SK-N-DZ (cell line): ENCODE measurements at regions not wholly inside any gene's neighbourhood (a gene's known extent, or its start where the extent isn't known, plus 50 kb on each side); places are given as distances from the start of the nearest gene placed in this dataset.

Experiments used
- DNase-seq: peaks from one replicate; pipeline ENCODE4 v3.0.0-alpha.2; 2015; ENCODE audit warnings: low spot score

DNA sequence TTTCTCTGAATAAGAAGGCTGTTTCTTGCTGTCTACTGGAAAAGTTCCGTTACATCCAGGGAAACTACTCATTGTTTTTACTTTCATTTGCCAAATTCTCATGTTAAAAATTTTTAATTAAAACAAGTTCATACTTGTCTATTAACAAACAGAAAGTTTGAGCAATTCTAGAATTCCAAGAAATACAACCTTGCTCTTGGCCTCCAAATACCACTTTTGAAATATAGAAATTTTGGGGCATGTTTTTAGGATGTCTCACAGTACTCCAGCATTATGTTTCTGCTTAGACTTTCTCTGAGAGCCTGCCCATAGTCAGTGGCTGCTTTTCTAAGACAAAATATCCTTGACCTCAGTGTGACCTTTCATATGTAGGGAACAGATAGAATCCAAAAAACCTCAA lies 228.7 kb upstream of the RND3 start:
- DNase-seq, result no peak

DNA sequence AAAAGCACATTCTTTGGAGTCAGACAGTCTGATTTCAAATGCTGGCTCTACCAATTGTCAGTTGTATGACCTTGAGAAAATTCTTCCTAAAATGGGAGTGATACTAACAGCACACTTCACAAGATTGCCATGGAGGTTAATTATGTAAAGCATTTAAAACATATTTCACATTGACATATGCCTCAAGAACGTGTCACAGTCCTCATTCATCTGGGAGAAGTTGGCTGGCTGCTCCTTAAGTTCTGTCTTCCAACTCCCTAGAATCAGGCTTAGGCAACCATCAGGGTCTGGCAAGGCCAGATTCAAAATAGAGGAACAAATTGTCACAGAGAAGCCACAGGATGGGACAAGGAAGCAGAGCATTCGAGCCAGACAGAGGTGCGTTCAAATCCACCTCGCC lies 228.0 kb upstream of the RND3 start:
- no peak for DNase-seq

DNA sequence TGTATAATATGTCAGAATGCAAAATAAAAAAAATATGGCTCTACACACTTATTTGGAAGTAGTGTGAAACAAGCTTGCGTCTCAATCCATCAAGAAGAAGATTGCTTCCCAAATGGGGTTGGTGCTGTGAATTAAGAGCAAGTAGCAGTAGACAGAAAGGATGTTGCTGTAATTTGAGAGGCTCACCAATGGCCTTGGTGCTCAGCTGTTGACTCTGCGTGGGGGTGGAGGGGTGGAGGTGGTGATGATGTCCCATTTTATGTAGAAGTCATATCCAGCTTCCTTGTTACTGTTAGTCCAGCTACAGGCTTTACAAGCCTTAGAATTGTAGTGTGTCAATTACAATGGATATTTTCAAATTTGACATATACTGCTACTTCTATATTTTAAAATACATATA lies 223.4 kb upstream of the RND3 start:
- DNase-seq, result no peak

DNA sequence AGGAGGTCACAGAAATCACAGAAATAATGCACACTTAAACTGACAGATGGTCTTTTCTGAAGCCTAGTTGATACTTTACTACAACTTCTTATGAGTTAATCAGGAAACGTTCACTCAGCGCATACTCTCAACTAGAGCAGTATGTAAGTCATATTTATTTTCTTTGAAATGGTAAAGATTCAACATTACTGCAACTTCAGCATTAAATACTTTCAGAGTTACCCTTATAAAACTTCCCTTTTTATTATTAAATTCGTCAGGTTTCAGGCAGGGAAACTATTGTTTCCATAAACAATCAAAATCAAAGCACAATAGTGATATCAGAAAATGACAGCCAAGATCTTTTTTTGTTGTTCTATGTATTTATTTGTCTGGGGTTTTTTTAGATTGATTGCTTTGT lies 222.6 kb upstream of the RND3 start:
- DNase-seq, result no peak

DNA sequence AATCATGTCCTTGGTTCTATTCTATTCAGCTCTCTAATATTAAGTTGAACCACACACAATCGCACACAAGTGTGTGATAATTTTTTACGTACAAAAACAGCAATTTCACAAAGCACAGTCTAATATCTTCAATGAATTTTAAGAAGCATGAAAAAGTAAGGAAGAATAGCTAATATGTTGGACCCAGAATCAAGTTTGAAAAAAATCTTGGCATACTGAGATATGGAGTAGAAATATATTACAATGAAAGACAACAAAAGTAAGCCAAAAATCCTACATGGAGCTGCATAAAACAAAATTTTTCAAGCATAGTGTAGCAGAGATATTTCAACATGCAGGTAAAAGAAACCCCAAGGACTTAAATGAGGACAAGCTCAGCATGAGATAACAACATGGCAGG lies 219.1 kb upstream of the RND3 start:
- DNase-seq, result no peak

DNA sequence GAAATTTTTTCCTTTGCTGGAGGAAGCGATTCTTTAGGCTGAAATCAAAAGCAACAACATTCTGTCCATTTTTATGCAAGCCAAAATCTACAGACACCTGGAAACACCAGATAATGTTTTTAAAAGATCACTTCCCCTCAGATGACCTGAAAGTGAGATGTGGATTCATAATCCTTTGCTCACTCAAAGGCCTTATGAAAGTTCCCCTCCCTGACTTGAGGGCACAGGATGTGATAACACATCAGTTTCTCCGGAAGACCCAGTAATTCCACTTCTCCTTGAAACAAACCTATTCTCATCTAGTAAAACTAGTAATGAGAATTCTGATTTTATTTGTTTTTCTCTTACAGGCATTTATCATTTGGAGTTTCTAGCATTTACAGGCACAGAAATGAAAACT lies 218.3 kb upstream of the RND3 start:
- no peak for DNase-seq

DNA sequence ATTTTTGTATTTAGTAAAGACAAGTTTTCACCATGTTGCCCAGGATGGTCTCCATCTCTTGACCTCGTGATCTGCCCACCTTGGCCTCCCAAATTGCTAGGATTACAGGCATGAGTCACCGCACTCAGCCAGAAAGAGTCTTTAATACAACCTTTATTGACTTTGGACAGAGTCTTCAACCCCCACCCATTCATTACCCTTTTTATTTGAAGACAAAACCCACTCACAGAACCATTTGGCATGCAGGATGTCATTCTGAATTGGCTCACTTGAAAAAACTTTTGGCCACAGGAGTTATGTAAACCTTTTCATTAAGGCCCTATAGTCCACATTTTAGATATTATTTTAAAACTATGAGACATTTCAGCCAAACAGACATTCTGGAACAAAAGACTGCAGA lies 217.9 kb upstream of the RND3 start:
- no peak for DNase-seq

DNA sequence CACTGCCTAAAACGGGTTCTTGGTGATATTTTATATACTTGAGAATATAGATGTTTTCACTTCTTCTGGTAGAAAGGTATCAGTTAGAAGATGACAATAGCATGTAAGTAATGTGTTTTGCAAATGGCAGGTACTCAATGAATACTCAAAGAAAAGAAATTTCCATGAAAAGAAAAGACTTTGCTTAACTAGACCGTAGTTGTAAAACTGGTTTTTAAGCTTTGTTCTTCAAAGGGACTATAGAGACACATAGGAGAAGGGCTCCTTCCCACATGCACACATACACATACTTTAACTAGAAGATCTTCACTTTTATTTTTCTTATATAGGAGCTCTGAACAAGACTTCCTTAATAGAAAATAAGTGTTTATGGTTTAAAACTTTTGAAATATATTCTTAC lies 215.3 kb upstream of the RND3 start:
- no peak for DNase-seq

DNA sequence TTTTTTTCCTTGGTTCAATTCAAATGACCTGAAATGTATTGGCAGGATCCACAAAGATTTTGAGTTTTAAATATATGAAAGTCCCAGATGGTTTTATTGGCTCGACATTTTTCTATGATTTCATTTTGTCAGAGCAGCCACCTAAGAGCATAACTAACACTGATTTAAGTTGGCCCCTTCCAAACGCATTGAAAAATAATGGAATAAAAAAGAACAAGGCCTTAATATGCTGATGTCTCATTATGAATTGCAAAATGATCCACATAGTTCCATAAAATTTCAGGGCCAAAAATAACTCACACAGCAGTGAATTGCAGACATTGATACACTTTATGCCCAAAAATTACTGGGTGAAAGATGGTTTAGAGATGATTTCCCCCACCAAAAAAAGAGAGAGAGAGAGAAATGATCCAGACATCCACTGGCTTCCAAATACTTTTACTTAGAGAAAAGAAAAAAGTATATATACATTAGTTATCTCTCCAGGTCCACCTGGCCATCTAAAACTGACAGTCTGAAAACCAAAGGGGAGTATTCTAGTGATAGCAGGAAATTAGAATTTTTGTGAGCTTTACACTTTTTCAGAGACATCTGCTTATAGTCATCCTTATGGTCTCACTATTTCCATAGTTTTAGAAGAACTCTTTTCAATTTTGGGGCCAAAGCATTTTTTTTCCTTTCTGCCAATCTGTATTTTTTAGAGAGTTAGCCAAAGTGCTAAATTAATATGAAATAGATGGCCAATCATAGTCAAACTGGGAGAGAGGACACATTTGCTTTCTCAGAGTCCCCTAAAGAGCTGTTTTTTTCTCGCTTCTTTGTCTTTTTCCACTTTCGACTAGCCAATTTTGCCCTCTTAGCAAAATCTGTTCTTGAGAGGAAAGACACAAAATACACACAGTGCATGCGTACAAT lies 213.5 kb upstream of the RND3 start:
- DNase-seq, result no peak

DNA sequence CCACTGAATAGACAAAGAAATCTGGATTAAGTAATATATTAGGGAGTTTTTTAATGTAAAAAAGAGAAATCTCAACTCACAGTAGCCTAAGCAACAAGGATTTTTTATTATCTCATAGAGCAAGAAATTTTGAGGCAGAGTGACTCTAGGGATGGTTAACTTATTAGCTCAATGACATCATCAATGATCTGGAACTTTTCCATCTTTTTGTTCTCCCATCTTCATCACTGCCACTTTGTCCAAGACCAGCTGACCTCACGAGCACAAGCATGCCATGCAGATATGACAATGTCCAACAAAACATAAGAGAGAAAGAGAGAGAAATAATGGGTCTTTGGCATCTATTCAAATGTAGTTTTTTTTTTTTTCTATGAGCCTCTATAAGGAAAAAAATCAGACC lies 211.8 kb upstream of the RND3 start:
- no peak for DNase-seq

DNA sequence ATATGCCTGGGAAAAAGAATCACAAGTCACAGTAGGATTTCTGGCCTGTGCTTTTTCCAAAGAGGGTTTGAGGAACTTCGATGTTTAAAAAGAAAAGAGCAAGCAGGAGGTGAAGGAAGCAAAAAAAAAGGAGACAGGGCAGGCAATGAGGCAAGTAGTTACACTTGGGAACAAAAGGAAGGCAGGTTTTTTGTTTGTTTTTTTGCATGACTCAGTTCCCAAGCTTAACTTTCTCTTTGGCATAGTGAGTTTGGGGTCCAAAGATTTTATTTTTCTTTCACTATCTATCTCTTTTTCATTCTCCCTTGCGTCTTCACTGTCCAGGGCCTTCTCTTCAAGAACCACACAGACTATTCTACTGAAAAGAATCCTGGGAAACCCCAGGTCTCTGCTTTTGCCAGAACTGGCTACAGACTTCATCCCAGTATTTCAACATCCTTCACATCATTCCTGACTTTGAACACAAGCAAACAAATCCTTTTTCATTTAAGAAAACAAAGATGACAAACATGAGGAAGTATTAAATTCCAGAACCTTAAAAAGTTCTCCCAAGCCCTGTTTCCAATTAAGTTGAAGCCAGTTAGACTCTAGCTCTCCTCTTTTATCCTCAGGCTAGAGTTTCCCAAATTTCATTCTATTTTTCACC lies 210.7 kb upstream of the RND3 start:
- DNase-seq, result no peak

DNA sequence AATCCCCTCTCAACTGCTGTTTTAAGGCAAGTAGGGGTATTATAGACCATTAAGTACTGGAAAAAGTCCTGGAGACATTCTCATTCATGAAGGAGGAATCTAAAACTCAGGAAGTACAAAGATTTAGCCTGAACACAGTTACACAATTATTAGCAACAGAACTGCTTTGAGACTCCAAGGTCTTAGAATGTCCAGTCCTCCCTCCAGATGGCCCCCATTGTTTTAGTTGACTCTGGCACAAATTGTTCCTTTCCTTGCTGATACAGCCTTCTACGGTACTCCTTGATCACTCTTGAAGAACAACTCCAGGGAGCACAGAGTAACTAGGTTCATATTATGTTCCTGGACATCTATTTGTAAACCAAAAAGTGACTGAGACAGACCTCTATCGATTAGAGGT lies 210.1 kb upstream of the RND3 start:
- DNase-seq, result no peak

DNA sequence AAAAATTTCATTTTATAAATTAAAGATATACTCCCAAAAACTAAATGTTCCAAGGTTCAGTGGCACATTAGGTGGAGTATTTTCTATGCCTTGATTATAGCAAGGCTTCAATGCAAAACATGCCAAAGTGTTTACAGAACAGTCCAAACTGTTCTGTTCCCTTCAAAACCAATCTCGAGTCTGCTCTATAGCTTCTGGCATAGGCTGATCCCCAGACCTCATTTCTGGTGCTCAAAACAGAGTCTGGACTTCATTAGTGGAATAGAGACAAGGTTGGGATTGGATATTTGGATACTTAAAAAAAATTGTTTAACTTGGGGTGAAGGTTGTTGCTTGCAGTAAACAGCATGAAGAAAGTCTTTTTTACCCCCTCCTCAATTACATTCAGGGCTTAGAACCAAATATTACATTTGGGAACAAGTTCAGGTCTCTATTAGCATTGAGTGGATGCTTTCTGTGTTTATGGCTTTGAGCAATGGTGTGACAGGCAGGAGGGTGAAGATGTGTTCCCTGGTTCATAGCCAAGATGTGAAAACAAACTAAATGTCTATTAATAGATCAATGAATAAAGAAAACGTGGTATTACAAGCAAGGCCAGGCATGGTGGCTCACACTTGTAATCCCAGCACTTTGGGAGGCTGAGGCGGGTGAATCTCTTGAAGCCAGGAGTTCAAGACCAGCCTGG lies 208.1 kb upstream of the RND3 start:
- DNase-seq, result no peak

DNA sequence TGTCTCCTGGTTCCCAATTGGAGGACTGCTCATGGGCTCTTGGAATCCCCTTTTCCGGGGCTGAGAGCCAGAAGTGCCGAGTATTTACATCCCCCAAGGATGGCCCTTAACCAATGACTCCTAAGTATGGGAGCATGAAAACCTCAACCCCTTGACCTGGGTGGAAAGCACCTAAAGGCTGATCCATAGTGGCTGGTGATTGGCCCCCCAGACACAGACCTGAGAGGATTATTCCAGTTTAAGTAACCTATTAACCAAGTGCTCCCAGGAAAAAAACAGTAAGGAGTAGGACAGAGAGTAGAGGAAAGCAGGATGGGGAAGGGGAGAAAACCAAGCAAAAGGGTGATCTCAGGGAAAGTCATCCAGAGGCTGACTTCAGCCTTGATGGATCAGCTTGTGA lies 206.1 kb upstream of the RND3 start:
- DNase-seq, result no peak

DNA sequence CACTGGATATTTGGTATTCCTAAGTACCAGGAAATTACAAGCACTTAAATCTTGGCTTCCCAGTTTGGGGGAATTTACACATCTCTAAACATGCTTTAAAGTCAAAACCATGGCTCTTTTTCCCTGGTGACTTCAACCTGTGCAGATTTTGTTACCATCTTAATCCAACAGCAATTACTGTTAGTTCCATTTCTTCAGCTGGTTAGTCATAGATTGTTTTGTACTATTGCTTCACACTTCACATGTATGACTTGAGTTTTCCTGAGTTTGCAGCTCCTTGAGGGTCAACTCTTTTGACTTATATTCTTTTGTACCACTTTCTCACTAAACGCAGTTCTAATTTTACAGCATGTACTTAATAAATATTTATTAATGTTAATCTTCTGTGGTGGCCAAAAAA lies 203.4 kb upstream of the RND3 start:
- no peak for DNase-seq

DNA sequence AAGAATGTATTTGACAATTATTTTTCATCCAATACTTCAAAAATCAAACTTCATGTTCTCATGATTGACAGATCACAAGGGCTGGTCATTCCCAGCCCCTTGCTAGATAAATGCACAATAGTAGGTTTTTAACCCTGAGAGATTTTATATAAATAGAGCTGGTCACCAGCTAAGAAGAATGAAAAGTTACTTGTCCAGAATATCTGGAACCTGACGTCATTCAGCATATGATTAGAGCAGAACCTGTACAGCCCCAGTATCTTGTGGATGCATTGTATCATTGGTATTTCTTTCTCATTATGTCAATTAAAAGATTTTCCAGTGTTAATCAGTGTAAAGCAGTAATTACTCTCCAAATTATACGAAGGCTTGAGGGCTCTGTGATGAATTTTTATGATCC lies 202.8 kb upstream of the RND3 start:
- DNase-seq, result no peak

DNA sequence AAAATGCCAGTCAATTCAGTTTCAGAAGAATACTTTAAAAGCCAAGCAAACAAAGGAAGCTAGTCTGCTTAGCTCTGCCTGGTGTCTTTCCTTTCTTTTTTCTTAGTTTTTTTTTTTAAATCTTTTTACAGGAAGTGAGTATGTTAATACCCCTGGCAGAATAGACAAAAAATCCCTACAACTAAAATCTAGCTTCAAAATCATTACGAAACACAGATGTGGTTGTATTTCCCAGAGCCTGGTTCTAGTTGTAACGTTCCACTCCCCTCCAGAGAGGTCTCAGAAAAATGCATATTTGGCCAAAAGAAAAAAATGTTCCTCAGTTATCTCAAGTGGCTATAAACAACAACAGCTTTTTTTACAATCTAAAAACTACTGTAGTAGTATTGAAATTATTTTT lies 202.1 kb upstream of the RND3 start:
- no peak for DNase-seq

DNA sequence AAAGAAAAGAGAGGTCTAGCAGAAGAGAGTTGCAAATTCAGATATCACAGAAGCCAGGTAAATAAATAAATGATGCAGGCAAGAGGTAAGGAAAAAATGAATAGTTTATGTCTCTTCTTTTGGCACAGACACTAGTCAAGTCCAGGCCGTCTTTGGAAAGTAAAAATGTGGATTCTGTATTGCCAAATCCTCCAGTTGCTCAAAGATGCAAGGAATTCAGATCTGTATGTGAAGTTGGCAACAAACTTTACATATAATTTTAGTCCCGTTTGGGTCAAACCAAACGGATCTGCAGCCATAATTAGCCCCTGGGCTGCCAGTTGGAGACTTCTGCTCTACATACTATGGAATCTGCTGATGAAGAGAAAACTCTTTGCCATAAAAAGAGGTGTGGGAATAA lies 200.5 kb upstream of the RND3 start:
- DNase-seq, result no peak

DNA sequence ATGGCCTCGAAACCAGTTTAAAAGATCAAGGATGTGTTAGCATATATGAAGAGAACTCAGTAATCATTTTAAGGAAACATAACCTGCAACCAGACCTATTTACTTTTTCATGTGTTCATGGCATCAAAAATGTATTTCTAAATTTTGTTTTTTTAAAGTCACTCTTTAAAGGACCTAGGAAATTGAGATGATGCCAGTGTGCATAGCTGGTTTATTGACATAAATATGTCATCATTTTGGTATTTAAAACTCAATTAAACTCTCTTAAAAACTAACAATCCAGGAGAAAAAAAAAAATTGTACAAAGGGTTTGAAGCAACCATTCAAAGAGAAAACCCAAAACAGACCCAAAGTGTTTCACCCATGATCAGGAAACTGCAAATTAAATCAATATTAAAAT lies 198.9 kb upstream of the RND3 start:
- DNase-seq, result no peak

DNA sequence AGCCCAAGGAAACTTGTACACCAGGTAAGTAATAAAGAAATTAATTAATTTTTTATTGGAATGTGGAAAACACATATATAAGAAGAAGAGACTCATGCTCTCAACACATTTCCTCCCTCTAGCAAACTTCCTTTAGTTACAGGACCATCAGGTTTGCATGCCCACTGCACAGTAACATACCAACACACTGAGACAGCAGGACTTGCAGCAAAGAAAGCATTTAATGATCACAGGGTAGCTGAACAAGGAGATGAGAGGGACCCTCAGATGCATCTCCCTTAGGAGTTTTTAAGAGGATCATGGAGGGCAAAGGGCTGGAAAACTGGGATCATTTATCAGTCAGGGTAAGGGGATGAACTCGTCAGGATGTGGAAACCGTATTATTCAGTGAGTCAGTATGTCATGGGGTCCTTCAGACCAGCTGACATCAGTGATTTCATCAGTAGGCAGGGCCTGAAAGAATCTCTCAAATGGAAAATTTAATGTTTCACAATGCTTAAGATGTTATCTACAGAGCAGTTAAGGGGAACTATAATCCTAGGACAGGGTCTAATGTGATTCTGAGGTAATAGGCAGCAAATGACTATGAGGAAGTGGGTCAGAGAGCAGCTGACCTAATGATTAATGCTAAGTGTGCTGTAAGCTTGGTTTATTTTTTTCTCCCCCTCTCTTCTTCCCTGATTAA lies 193.8 kb upstream of the RND3 start:
- peak; percentile 77 for DNase-seq

DNA sequence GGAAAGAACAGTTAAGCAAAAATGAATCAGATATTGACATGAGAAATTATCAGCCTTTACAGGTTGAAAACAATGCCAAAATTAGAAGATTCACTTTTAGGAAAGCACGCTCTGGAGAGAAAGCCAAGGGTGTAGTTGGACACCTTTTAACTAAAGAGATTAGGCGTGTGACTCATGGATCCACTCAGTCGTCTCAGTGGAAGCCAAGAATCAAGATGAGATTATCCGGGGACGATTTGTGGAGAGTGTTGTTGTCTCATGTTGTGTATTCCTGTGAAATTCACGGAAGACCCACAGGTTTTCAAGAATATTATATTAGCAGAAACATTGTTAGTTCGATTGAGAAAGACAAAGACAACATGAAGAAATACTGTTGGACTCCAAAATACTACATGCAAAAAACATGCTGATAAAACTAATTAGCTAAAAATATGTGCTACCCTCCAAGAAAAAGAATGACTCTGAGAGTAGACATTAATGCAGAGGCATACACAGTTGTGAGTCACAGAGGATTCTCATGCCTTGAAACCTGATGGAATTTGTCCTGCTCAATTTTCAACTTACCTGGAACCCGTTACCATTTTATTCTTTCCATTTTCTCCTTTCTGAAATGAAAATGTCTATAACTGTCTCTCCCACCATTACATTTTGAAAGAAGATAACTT lies 192.1 kb upstream of the RND3 start:
- no peak for DNase-seq

DNA sequence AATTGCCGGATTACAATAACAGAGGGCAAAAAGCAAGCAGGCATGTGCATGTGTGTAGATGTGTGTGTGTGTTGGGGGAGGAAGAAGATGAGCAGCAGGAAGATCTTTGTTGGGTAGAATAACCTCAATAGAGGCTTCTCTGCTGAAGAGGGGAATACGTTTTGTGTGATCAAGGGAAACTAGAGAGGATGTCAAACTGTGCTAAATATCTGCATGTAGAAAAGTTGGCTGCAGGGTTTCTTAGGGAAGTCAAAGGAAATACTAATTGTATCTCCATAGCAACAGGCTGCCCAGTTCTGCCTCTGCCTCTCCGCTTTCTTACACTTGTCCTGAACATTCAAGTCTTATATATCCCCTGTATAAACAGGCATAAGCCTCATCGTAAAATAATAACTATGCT lies 190.1 kb upstream of the RND3 start:
- no peak for DNase-seq
